Ishikawa (cell line): ENCODE measurements at regions not wholly inside any gene's neighbourhood (a gene's known extent, or its start where the extent isn't known, plus 50 kb on each side); places are given as distances from the start of the nearest gene placed in this dataset.

Source experiments
- CEBPB ChIP-seq: IDR thresholded peaks from 2 replicates; pipeline ENCODE4 v1.6.1; 2012
- CREB1 ChIP-seq: IDR thresholded peaks from 2 replicates; pipeline ENCODE4 v1.6.1; 2012; ENCODE audit warnings: low read depth
- EGR1 ChIP-seq: IDR thresholded peaks from 2 replicates; pipeline ENCODE4 v1.6.1; 2012
- EP300 ChIP-seq: IDR thresholded peaks from 2 replicates; pipeline ENCODE4 v1.6.1; 2012; ENCODE audit warnings: borderline replicate concordance
- FOXM1 ChIP-seq: IDR thresholded peaks from 2 replicates; pipeline ENCODE4 v1.6.1; 2012; ENCODE audit warnings: low read depth, borderline replicate concordance
- MAX ChIP-seq: IDR thresholded peaks from 2 replicates; pipeline ENCODE4 v1.6.1; 2012
- NFIC ChIP-seq: IDR thresholded peaks from 2 replicates; pipeline ENCODE4 v1.6.1; 2012
- RAD21 ChIP-seq: IDR thresholded peaks from 2 replicates; pipeline ENCODE4 v1.6.1; 2012; ENCODE audit warnings: low read depth
- REST ChIP-seq: IDR thresholded peaks from 2 replicates; pipeline ENCODE4 v1.6.1; 2012; ENCODE audit warnings: low read depth, mild to moderate bottlenecking
- TAF1 ChIP-seq: IDR thresholded peaks from 2 replicates; pipeline ENCODE4 v1.6.1; 2012; ENCODE audit warnings: low read depth, mild to moderate bottlenecking
- TCF12 ChIP-seq: IDR thresholded peaks from 2 replicates; pipeline ENCODE4 v1.6.1; 2012; ENCODE audit warnings: low read depth
- TEAD4 ChIP-seq: IDR thresholded peaks from 2 replicates; pipeline ENCODE4 v1.6.1; 2012
- USF1 ChIP-seq: IDR thresholded peaks from 2 replicates; pipeline ENCODE4 v1.6.1; 2012
- YY1 ChIP-seq: IDR thresholded peaks from 2 replicates; pipeline ENCODE4 v1.6.1; 2012; ENCODE audit warnings: low read depth
- ZBTB7A ChIP-seq: IDR thresholded peaks from 2 replicates; pipeline ENCODE4 v1.6.1; 2012; ENCODE audit warnings: low read depth

- TF ChIP-seq REST (no peak), RAD21 (no peak), TAF1 (no peak), NFIC (no peak), CEBPB (no peak), YY1 (no peak), ZBTB7A (no peak), CREB1 (no peak), FOXM1 (no peak), EGR1 (no peak), USF1 (no peak), TCF12 (no peak), TEAD4 (no peak), MAX (no peak)
Observed at GRCh38 chr2:16362611-16363010, 303.0 kb downstream of the CYRIA start.

GRCh38 chr2:16361261-16361995 is 304.2 kb downstream of the CYRIA start:
- TF ChIP-seq RAD21, result no peak
- no peak for TF ChIP-seq TAF1
- TF ChIP-seq USF1, result no peak
- no peak for TF ChIP-seq TCF12

GRCh38 chr2:16359961-16360360 is 305.7 kb downstream of the CYRIA start:
- TF ChIP-seq NFIC (no peak), FOXM1 (no peak), ZBTB7A (no peak), YY1 (no peak), EGR1 (no peak)

- no peak for TF ChIP-seq FOXM1
Observed at GRCh38 chr2:16357188-16357587, 308.4 kb downstream of the CYRIA start.

GRCh38 chr2:16351541-16351940 is 314.1 kb downstream of the CYRIA start:
- TF ChIP-seq MAX (no peak), REST (no peak), RAD21 (no peak), FOXM1 (no peak), EGR1 (no peak), TCF12 (no peak), EP300 (no peak), YY1 (no peak)

GRCh38 chr2:16351137-16351536 is 314.5 kb downstream of the CYRIA start:
- TF ChIP-seq TCF12, result no peak
- TF ChIP-seq YY1, result no peak
- no peak for TF ChIP-seq EP300

GRCh38 chr2:16350211-16350610 is 315.4 kb downstream of the CYRIA start:
- TF ChIP-seq MAX, result no peak
- TF ChIP-seq EP300, result no peak
- no peak for TF ChIP-seq TAF1
- no peak for TF ChIP-seq CEBPB
